ENCODE measurements at regions not wholly inside any gene's neighbourhood (a gene's known extent, or its start where the extent isn't known, plus 50 kb on each side); places are given as distances from the start of the nearest gene placed in this dataset.

GRCh38 chr7:68800316-68800715 lies 798.0 kb upstream of the AUTS2 start (continued):
- TF ChIP-seq REST (IDR thresholded peaks at IDR 0.05; ENCODE audit: unreplicated experiment) (no peak), STAT1 (IDR thresholded peaks at IDR 0.05; ENCODE audit: unreplicated experiment) (no peak), ETS1 (IDR thresholded peaks at IDR 0.05) (no peak), POLR2AphosphoS5 (IDR thresholded peaks at IDR 0.05; ENCODE audit: low read depth) (no peak), ZNF331 (CRISPR knock-in tag; IDR thresholded peaks at IDR 0.05; ENCODE audit: low read depth) (no peak), JUNB (IDR thresholded peaks at IDR 0.05; ENCODE audit: unreplicated experiment) (no peak), EZH2phosphoT487 (IDR thresholded peaks at IDR 0.05; ENCODE audit: unreplicated experiment) (no peak)

GRCh38 chr7:68805159-68805558 lies 793.1 kb upstream of the AUTS2 start:
- Histone ChIP-seq H3K79me2 (replicated peaks; ENCODE audit: insufficient read depth) (no peaks in the 10 kb centered on the region), H3K4me1 (ENCODE audit: insufficient read depth) (no peaks in the 10 kb centered on the region), H3F3A (replicated peaks; ENCODE audit: low read depth) (no peaks in the 10 kb centered on the region), H2AFZ (no peak overlapping the region), H4K20me1 (replicated peaks; ENCODE audit: insufficient read depth) (no peaks in the 10 kb centered on the region), H3K9me2 (ENCODE audit: insufficient read depth) (no peaks in the 10 kb centered on the region), H3K4me3 (no peak overlapping the region), H3K27ac (ENCODE audit: low read depth) (no peak overlapping the region), H3K4me2 (no peak overlapping the region), H3K36me3 (ENCODE audit: insufficient read depth) (no peaks in the 10 kb centered on the region), H3K27me3 (ENCODE audit: insufficient read depth) (no peaks in the 10 kb centered on the region)
- TF ChIP-seq JUNB (IDR thresholded peaks at IDR 0.05; ENCODE audit: unreplicated experiment), result no peak
- no peak for TF ChIP-seq ZNF331 (CRISPR knock-in tag; IDR thresholded peaks at IDR 0.05; ENCODE audit: low read depth)
- Mint-ChIP-seq H3K4me3 (no peak overlapping the region), H3K4me1 (no peaks in the 10 kb centered on the region), H3K27ac (no peak overlapping the region), H3K9me3 (peaks cover 93% of the 10 kb centered on the region), H3K27me3 (ENCODE audit: insufficient read depth, low read depth, poor library complexity) (peaks cover 7% of the 10 kb centered on the region), H3K36me3 (ENCODE audit: low read depth) (peaks cover 56% of the 10 kb centered on the region)
- no peak for ATAC-seq
- DNase-seq (ENCODE audit: low spot score), result no peak

- H3K27ac Mint-ChIP-seq, result no peak overlapping the region
- H3K4me1 Mint-ChIP-seq, result no peaks in the 10 kb centered on the region
- Histone ChIP-seq H3K36me3 (ENCODE audit: insufficient read depth) (no peaks in the 10 kb centered on the region; the same call in 1 of the 2 replicates), H2AFZ (no peak overlapping the region), H4K20me1 (replicated peaks; ENCODE audit: insufficient read depth) (no peaks in the 10 kb centered on the region), H3K79me2 (replicated peaks; ENCODE audit: insufficient read depth) (no peaks in the 10 kb centered on the region), H3K9me2 (ENCODE audit: insufficient read depth) (no peaks in the 10 kb centered on the region), H3F3A (replicated peaks; ENCODE audit: low read depth) (no peaks in the 10 kb centered on the region), H3K4me2 (no peak overlapping the region), H3K4me1 (ENCODE audit: insufficient read depth) (no peaks in the 10 kb centered on the region), H3K27me3 (ENCODE audit: insufficient read depth) (no peaks in the 10 kb centered on the region), H3K4me3 (no peak overlapping the region), H3K27ac (ENCODE audit: low read depth) (no peak overlapping the region)
- peaks cover 97% of the 10 kb centered on the region for H3K9me3 Mint-ChIP-seq
- peaks cover 5% of the 10 kb centered on the region for H3K27me3 Mint-ChIP-seq (ENCODE audit: insufficient read depth, low read depth, poor library complexity)
- peaks cover 53% of the 10 kb centered on the region for H3K36me3 Mint-ChIP-seq (ENCODE audit: low read depth)
- no peak for DNase-seq (ENCODE audit: low spot score)
- no peak overlapping the region for H3K4me3 Mint-ChIP-seq
- no peak for ATAC-seq
- TF ChIP-seq NANOG (IDR thresholded peaks at IDR 0.05; ENCODE audit: borderline replicate concordance) (no peak), CTCF (conservative IDR thresholded peaks at IDR 0.05; ENCODE audit: low read depth in 2 of 2) (no peak), ETS1 (IDR thresholded peaks at IDR 0.05) (no peak), JUNB (IDR thresholded peaks at IDR 0.05; ENCODE audit: unreplicated experiment) (no peak), ZNF114 (CRISPR knock-in tag; IDR thresholded peaks at IDR 0.05) (no peak)
Measured at GRCh38 chr7:68807666-68808065, 790.6 kb upstream of the AUTS2 start.
